ENCODE measurements at regions not wholly inside any gene's neighbourhood (a gene's known extent, or its start where the extent isn't known, plus 50 kb on each side); places are given as distances from the start of the nearest gene placed in this dataset.

DNA sequence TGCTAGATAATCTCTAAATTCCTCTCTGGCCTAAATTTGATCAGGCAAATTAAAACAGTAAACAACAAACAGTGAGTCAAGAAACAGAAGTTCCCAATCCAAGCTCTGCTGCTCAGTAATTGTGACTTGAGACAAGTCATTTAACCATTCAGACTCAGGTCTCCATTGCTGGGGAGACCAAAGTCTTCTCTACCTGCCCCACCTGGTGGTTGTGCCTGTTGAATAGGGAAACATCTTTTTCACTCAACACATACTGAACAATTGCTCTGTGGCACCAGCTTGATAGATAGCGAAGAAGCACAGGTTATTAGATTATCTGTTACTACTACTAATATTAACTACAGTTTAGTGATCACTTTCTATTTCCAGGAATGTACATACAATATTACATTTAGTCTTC is 112.1 kb upstream of the EOLA2 start:
- TF ChIP-seq, protein P1, sequence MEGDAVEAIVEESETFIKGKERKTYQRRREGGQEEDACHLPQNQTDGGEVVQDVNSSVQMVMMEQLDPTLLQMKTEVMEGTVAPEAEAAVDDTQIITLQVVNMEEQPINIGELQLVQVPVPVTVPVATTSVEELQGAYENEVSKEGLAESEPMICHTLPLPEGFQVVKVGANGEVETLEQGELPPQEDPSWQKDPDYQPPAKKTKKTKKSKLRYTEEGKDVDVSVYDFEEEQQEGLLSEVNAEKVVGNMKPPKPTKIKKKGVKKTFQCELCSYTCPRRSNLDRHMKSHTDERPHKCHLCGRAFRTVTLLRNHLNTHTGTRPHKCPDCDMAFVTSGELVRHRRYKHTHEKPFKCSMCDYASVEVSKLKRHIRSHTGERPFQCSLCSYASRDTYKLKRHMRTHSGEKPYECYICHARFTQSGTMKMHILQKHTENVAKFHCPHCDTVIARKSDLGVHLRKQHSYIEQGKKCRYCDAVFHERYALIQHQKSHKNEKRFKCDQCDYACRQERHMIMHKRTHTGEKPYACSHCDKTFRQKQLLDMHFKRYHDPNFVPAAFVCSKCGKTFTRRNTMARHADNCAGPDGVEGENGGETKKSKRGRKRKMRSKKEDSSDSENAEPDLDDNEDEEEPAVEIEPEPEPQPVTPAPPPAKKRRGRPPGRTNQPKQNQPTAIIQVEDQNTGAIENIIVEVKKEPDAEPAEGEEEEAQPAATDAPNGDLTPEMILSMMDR (conservative IDR thresholded peaks at IDR 0.05): peak; percentile 38; the same call in 2 of the 3 replicates
- Mint-ChIP-seq H3K27me3 (ENCODE audit: low read depth) (no peaks in the 10 kb centered on the region; the same call in 1 of the 2 replicates), H3K9me3 (peaks cover 57 to 58% of the 10 kb centered on the region in 2 experiments), H3K4me1 (no peaks in the 10 kb centered on the region), H3K36me3 (ENCODE audit: insufficient read depth in 1 of 3, low read depth in 3 of 3) (no peaks in the 10 kb centered on the region), H3K4me3 (no peak overlapping the region), H3K27ac (no peak overlapping the region)
- H4K91ac ChIP-seq (ENCODE audit: insufficient read length, low read depth, low read length): no peak overlapping the region
- no peak overlapping the region for H3K4ac ChIP-seq (ENCODE audit: low read depth, low read length)
- H2AFZ ChIP-seq (ENCODE audit: low read length): no peak overlapping the region
- no peaks in the 10 kb centered on the region for H3K27me3 ChIP-seq (ENCODE audit: insufficient read depth, low read length)
- no peak overlapping the region for H3K14ac ChIP-seq (ENCODE audit: insufficient read depth, low read length)
- no peak overlapping the region for H2AK5ac ChIP-seq (ENCODE audit: insufficient read length, low read length)
- no peaks in the 10 kb centered on the region for H3K23me2 ChIP-seq (ENCODE audit: insufficient read length, low read depth, low read length, poor library complexity, severe bottlenecking)
- H3K4me2 ChIP-seq (ENCODE audit: insufficient read depth, insufficient read length, low read length): no peak overlapping the region
- no peak overlapping the region for H3T11ph ChIP-seq (ENCODE audit: low read length)
- no peaks in the 10 kb centered on the region for H3K79me1 ChIP-seq (ENCODE audit: insufficient read depth, low read depth, low read length, poor library complexity, severe bottlenecking)
- no peaks in the 10 kb centered on the region for H3K4me1 ChIP-seq (ENCODE audit: insufficient read depth, low read length)
- no peak overlapping the region for H2BK20ac ChIP-seq (ENCODE audit: low read depth, low read length, poor library complexity, severe bottlenecking)
- no peak overlapping the region for H3K18ac ChIP-seq (ENCODE audit: insufficient read length, low read depth, low read length)
- H3K56ac ChIP-seq (ENCODE audit: insufficient read length, low read depth, low read length): no peak overlapping the region
- H4K8ac ChIP-seq (replicated peaks; ENCODE audit: insufficient read length, low read depth, low read length): no peak overlapping the region
- H4K5ac ChIP-seq (ENCODE audit: insufficient read length, low read depth, low read length): no peak overlapping the region
- peaks cover 40% of the 10 kb centered on the region for H3K9me3 ChIP-seq (ENCODE audit: control insufficient read depth, low read depth, low read length)
- H3K79me2 ChIP-seq (ENCODE audit: insufficient read depth, low read length): no peaks in the 10 kb centered on the region
- no peak overlapping the region for H3K27ac ChIP-seq (ENCODE audit: insufficient read length, low read depth, low read length)
- H2BK120ac ChIP-seq (ENCODE audit: low read depth, low read length, poor library complexity, severe bottlenecking): no peak overlapping the region
- H4K20me1 ChIP-seq (ENCODE audit: control insufficient read depth, insufficient read depth, insufficient read length): no peaks in the 10 kb centered on the region
- DNase-seq: no peak
- H2BK15ac ChIP-seq (ENCODE audit: low read depth, low read length): no peak overlapping the region
- no peak overlapping the region for H3K23ac ChIP-seq (ENCODE audit: insufficient read length, low read depth, low read length)
- H3K9ac ChIP-seq (ENCODE audit: extremely low read depth, insufficient read length, low read length): no peak overlapping the region
- no peak overlapping the region for H2BK5ac ChIP-seq (ENCODE audit: insufficient read length, low read length)
- H2BK12ac ChIP-seq (ENCODE audit: insufficient read length, low read depth, low read length): no peak overlapping the region
- WGBS (ENCODE audit: extremely low coverage, insufficient read length, low lambda C conversion rate): no CpG with 5 or more reads among the region's 1 CpG
